ENCODE measurements at regions not wholly inside any gene's neighbourhood (a gene's known extent, or its start where the extent isn't known, plus 50 kb on each side); places are given as distances from the start of the nearest gene placed in this dataset.

DNA sequence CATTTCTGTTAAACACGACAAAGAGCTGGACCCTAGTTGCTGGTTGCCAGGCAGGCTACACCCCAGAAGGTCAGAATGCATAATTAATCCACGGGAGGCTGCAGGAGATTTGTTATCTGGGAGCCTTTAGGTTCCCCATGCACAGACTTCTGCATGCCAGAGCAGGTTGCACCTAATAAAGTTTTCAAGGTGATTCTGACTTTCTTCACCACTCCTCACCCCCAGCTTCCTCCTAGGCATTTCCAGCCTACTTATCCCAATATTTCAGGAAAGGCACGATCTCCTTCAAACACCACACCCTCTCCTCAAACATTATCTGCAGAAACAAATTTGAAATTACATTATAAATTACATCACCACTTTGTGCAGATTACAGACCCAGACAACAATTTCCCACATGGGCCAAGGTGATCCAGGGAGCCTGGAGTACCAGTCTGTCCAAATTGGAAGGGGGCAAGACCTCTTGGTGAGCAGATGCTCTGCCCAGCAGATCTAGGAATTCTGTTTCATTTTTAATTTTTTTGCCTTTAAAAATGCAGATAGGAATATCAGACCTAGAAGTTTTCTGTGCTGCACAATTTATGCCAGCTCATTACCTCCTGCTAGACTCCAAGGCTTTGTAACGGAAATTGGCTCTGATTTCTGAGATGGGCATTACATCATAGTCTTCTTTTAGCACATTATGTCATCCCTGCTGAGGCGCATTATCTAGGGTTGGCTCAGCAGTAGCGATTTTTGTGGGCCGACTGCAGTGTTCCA, 363.4 kb upstream of the SLC30A5 start:
- DNase-seq: peak; percentile 78

DNA sequence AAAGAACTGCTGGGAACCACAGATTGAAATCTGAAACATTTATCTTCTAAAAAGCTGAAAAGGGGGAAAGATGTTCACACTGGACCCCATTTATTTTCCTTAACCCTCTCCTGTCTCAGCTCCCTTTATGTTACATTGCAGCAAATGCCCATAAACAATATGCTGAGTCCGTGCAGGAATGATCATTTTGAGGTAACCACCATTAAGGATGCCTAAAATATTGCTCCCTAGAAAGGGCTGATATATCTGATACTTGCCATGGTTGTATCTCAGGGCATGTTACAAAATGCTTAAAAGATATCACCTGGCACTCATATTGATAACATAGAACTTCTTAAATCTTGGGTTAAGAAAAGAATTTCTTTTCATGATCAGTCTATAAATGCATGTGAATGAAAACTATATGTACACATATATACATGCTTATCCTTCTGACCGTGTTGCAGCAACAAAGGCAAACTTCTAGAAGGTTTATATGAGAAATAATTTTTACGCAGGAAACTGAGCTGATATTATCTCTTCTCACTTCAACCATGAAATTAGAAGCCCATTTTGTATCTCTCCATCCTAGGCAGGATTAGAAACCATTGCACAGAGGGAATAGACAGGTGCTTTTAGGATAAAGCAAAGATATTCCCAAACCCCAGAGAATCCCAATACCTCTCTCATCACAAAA, 362.7 kb upstream of the SLC30A5 start:
- DNase-seq: no peak

- DNase-seq: no peak
These were observed 361.6 kb upstream of the SLC30A5 start for GRCh38 chr5:68732251-68732650.

GRCh38 chr5:68734781-68735180, 359.0 kb upstream of the SLC30A5 start:
- DNase-seq: no peak

GRCh38 chr5:68738236-68738635, 355.6 kb upstream of the SLC30A5 start:
- no peak for DNase-seq

- DNase-seq: no peak
These were observed 355.0 kb upstream of the SLC30A5 start for GRCh38 chr5:68738841-68739240.

DNA sequence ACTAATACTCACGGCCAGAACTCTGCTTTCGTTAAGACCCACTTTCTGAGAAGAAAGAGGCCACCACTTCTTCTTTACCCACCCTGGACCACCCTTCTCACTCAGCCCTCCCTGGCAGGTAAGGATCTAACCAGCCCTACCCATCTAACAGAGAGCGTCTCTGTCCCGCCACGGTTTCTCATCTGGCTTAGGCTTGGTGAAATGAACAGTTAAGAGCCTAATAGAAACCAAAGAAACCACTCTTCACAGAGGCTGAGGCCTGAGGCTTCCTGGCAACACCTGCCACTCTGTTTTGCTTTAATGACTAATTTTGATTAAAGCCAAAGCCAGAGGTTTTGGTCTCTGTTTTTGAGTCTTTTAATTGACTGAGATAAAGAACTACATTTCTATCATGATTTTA, 354.1 kb upstream of the SLC30A5 start:
- DNase-seq: no peak

- DNase-seq: no peak
These were observed 353.4 kb upstream of the SLC30A5 start for GRCh38 chr5:68740226-68740910.

GRCh38 chr5:68744206-68744605, 349.6 kb upstream of the SLC30A5 start:
- DNase-seq: no peak

DNA sequence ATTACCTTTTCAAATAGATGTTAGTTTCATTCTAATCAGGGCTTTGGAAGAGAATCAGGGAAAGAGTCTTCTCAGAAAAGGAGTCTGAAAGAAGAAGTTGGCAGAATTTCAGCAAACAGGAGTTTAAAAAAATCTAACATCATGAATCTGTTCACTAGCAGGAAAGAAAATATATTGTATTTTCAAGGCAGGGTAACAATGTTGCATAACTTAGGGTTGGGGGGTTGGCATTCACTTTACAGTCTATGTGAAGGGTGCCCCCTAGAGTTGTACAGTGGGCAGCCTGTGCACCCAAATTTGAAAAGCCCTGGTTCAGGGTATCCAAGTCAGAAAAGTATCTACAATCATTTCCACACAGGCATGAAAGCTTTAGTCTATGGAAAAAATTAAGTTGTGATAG, 348.4 kb upstream of the SLC30A5 start:
- no peak for DNase-seq

GRCh38 chr5:68746220-68746619, 347.6 kb upstream of the SLC30A5 start:
- DNase-seq: no peak

GRCh38 chr5:68746643-68747420, 347.0 kb upstream of the SLC30A5 start:
- DNase-seq: no peak

GRCh38 chr5:68747521-68747920, 346.3 kb upstream of the SLC30A5 start:
- DNase-seq: no peak

DNA sequence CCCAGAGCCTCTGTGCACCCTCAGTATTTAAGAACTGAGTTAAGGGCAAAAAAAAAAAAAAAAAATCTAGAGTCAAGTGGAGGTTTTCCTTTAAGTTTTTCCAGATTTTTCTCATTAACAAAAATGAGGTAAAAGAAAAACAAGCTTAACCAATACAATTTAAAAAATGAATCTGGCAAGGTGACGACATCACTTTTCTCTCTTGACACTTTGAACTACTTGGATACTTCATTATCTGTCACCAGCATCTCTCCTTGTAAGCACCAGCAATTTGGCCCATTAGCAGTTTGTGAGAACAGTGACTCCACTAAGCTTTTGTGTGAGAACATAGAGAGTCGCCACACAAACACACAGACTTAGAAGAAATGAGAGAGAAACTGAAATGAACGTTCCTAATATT, 345.7 kb upstream of the SLC30A5 start:
- no peak for DNase-seq

DNA sequence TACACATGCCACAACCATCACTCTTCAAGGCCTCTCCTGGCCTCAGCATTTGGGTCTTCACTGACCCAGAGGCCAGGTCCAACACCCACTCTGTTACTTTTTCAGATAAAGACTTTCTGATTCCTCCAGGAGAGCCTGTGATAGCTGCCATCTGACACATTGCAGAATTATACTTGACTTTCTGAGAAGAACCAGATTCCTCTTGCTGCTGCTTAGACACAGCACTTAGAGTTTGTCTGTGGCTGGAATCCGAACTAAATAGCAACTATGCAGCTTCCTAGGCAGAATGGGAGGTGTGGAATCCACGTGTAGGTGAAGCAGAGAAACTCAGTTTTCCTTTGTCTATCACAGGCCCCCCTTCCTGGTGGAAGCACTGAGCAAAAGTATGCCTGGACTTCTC, 344.7 kb upstream of the SLC30A5 start:
- no peak for DNase-seq

DNA sequence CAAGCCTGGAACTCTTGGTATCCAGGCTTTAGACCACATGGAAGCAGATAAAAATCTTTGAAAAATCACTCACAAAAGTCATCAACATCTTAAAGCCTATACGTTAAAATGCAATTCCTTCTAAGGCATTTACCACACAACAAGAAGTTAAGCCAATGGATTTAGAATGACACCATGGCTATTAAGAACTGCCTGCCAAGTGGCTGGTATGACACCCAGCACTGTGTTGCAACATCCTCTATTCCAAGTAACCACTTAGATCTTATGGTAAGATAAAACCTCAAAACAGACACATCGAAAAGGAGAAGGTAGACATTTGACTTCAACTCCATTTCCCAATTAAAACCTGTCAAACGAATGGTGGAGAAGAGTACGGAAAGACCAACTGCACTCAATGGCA, 344.2 kb upstream of the SLC30A5 start:
- DNase-seq: no peak

DNA sequence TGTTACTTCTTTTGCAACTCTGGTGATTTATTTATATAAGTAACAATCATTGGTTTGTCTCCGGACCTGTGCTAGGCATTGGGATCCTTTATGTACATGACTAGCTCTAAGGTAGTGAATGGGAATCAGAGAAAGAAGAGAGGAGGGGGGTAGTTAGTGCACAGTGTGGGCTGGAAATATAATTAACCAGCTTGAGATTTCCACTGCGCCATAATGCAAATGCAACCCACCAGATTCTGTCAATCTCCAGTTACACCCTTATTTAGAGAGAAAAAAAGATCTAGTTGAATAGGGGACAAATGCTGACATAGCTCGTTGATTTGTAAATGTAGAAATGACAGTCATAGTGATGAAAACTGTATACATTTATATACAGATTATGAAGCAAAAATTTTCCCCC, 342.2 kb upstream of the SLC30A5 start:
- no peak for DNase-seq

- DNase-seq: no peak
These were observed 339.3 kb upstream of the SLC30A5 start for GRCh38 chr5:68754536-68754935.

GRCh38 chr5:68755293-68755692, 338.5 kb upstream of the SLC30A5 start:
- no peak for DNase-seq

DNA sequence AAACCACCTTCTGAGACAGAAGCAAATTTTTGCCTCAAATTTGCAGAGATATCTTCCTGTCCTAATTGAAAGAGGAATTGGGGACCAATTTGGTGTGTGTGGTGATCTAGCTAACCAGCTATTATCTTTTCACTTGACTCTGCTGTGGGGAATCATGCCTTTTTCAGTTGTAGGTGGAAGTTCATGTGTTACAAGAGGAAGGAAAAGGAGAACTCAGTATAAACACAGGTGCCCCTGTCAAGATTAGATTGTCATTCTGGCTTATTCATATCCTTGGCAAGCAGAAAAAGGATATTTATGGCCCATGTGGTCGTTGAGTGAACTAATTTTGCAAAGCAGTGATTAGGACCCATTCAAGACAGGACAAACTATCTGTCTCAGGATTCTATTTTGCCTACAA, 336.8 kb upstream of the SLC30A5 start:
- no peak for DNase-seq

GRCh38 chr5:68757626-68758212, 336.1 kb upstream of the SLC30A5 start:
- DNase-seq: no peak

DNA sequence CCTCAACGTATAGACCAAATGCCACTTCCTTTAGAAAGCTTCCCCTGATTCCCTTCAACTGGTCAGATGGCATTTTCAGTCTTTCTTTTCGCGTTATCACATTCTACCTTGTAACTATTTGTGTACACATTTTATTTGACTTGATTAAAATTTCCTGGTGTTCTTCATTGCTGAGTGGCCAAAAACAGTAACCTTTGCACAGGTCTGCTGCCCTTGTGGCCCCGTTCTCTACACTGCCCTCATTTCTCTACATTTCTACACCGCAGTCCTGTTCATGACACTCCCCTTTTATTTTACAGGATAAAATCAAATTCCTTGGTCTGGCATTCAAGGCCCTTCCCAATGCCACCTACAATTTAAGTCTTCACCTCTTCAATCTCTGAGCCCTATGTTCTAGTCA, 334.2 kb upstream of the SLC30A5 start:
- no peak for DNase-seq

- no peak for DNase-seq
These were observed 331.6 kb upstream of the SLC30A5 start for GRCh38 chr5:68762201-68762600.

Data from amniotic stem cell (primary cell).